ENCODE measurements at regions not wholly inside any gene's neighbourhood (a gene's known extent, or its start where the extent isn't known, plus 50 kb on each side); places are given as distances from the start of the nearest gene placed in this dataset.

- Histone ChIP-seq H3K4me3 (ENCODE audit: low read length) (no peak overlapping the region), H3K27ac (ENCODE audit: low read depth in 1 of 2, low read length in 2 of 2) (no peak overlapping the region), H3K9me3 (ENCODE audit: control insufficient read depth in 1 of 2, insufficient read depth in 1 of 2, low read length in 2 of 2) (peaks cover 17 to 24% of the 10 kb centered on the region in 2 experiments), H3K36me3 (ENCODE audit: insufficient read depth, low read length) (no peaks in the 10 kb centered on the region), H3K4me1 (ENCODE audit: insufficient read depth, low read length) (no peaks in the 10 kb centered on the region), H3K27me3 (ENCODE audit: control insufficient read depth in 1 of 2, insufficient read depth in 2 of 2, low read length in 2 of 2) (peaks cover 5 to 13% of the 10 kb centered on the region in 2 experiments)
- Mint-ChIP-seq H3K4me1 (ENCODE audit: low read depth) (peaks cover 1% of the 10 kb centered on the region), H3K9me3 (peaks cover 12% of the 10 kb centered on the region), H3K4me3 (no peak overlapping the region), H3K36me3 (ENCODE audit: low read depth) (no peaks in the 10 kb centered on the region), H3K27ac (no peak overlapping the region), H3K27me3 (peaks cover 24% of the 10 kb centered on the region)
- DNase-seq (no peak), ATAC-seq (ENCODE audit: poor library complexity) (no peak)
- TF ChIP-seq, protein P1, sequence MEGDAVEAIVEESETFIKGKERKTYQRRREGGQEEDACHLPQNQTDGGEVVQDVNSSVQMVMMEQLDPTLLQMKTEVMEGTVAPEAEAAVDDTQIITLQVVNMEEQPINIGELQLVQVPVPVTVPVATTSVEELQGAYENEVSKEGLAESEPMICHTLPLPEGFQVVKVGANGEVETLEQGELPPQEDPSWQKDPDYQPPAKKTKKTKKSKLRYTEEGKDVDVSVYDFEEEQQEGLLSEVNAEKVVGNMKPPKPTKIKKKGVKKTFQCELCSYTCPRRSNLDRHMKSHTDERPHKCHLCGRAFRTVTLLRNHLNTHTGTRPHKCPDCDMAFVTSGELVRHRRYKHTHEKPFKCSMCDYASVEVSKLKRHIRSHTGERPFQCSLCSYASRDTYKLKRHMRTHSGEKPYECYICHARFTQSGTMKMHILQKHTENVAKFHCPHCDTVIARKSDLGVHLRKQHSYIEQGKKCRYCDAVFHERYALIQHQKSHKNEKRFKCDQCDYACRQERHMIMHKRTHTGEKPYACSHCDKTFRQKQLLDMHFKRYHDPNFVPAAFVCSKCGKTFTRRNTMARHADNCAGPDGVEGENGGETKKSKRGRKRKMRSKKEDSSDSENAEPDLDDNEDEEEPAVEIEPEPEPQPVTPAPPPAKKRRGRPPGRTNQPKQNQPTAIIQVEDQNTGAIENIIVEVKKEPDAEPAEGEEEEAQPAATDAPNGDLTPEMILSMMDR (IDR thresholded peaks at IDR 0.05), result no peak
- ChIA-PET CTCF (no interaction called here), POLR2A (no interaction called here)
- intact Hi-C loops (cut with DNase I, micrococcal nuclease), result no loop called here
These were observed 189.5 kb downstream of the BMP7 start for GRCh38 chr20:57076951-57077350.

DNA sequence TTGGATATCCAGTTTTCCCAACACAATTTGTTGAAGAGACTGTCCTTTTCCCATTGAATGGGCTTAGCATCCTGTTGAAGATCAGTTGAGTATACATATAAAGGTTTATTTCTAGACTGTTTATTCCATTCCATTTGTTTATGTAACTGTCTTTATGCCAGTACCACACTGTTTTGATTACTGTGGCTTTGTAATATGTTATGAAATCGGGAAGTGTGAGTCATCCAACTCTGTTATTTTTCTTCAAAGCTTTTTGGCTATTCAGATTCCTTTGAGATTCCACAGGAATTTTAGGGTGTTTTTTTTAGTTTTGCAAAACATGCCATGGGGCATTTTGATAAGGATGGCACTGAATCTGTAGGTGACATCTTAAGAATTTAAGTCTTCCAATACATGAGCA lies 188.3 kb downstream of the BMP7 start:
- POLR2A ChIA-PET, result no interaction called here
- H3K27me3 ChIP-seq (ENCODE audit: control insufficient read depth in 1 of 2, insufficient read depth in 2 of 2, low read length in 2 of 2), result peaks cover 1 to 9% of the 10 kb centered on the region in 2 experiments
- ATAC-seq (ENCODE audit: poor library complexity), result no peak
- no peak overlapping the region for H3K27ac Mint-ChIP-seq
- no peaks in the 10 kb centered on the region for H3K4me1 Mint-ChIP-seq (ENCODE audit: low read depth)
- H3K9me3 ChIP-seq (ENCODE audit: control insufficient read depth in 1 of 2, insufficient read depth in 1 of 2, low read length in 2 of 2), result peaks cover 21 to 24% of the 10 kb centered on the region in 2 experiments
- no peak overlapping the region for H3K4me3 ChIP-seq (ENCODE audit: low read length)
- no peaks in the 10 kb centered on the region for H3K4me1 ChIP-seq (ENCODE audit: insufficient read depth, low read length)
- CTCF ChIA-PET, result no interaction called here
- peaks cover 12% of the 10 kb centered on the region for H3K9me3 Mint-ChIP-seq
- TF ChIP-seq, protein P1 (IDR thresholded peaks at IDR 0.05), result no peak
- peaks cover 22% of the 10 kb centered on the region for H3K27me3 Mint-ChIP-seq
- H3K36me3 Mint-ChIP-seq (ENCODE audit: low read depth), result no peaks in the 10 kb centered on the region
- no peak overlapping the region for H3K27ac ChIP-seq (ENCODE audit: low read depth in 1 of 2, low read length in 2 of 2)
- no peak overlapping the region for H3K4me3 Mint-ChIP-seq
- no peak for DNase-seq
- H3K36me3 ChIP-seq (ENCODE audit: insufficient read depth, low read length), result no peaks in the 10 kb centered on the region
- intact Hi-C loops (cut with DNase I, micrococcal nuclease), result no loop called here

DNA sequence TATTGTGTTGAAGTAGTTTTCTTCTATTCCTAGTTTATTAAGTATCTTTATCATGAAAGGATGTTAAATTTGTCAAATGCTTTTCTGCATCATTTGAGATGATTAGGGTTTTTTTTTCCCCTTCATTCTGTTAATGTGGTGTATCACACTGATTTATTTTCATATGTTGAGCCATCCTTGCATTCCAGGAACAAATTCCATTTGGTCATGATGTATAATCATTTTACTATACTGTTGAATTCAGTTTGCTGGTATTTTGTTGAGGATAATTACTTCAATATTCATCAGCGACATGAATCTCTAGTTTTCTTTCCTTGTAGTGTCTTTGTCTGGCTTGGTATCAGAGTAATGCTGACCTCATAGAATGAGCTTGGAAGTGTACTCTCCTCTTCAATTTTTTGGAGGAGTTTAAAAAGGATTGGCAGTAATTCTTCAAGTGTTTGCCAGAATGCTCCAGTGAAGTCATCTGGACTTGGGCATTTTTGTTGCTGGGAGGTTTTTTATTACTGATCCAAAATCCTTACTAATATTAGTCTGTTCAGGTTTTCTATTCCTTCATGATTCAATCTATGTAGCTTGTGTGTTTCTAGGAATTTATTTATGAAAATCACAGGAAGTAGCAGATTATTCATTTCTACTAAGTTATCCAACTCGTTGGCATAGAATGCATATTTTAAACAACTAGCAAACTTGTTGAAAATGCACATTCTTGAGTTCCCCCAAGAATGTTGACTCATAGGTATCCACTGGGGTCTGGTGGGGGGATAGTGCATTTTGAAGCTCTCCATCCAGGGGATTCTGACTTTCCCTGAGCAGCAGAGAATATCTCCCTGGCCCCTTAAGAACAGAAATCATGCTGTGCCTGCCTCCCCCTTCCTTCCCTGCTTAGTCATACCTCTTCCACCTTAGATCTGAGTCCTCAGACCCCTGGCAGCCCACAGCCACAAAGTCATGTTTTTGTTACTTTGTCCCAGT lies 187.1 kb downstream of the BMP7 start:
- intact Hi-C loops (cut with DNase I, micrococcal nuclease), result no loop called here

More for the DNA sequence above, 187.1 kb downstream of the BMP7 start:
- no peak overlapping the region for H3K27ac Mint-ChIP-seq
- no peaks in the 10 kb centered on the region for H3K4me1 ChIP-seq (ENCODE audit: insufficient read depth, low read length)
- ATAC-seq (ENCODE audit: poor library complexity) (no peak), DNase-seq (no peak)
- H3K36me3 ChIP-seq (ENCODE audit: insufficient read depth, low read length), result no peaks in the 10 kb centered on the region
- no peak overlapping the region for H3K27ac ChIP-seq (ENCODE audit: low read depth in 1 of 2, low read length in 2 of 2)
- peaks cover 12% of the 10 kb centered on the region for H3K9me3 Mint-ChIP-seq
- H3K9me3 ChIP-seq (ENCODE audit: control insufficient read depth in 1 of 2, insufficient read depth in 1 of 2, low read length in 2 of 2), result peaks cover 18 to 24% of the 10 kb centered on the region in 2 experiments
- no peaks in the 10 kb centered on the region for H3K36me3 Mint-ChIP-seq (ENCODE audit: low read depth)
- no peaks in the 10 kb centered on the region for H3K4me1 Mint-ChIP-seq (ENCODE audit: low read depth)
- ChIA-PET CTCF (no interaction called here), POLR2A (no interaction called here)
- H3K27me3 Mint-ChIP-seq, result peaks cover 22% of the 10 kb centered on the region
- TF ChIP-seq, protein P1 (IDR thresholded peaks at IDR 0.05), result no peak
- H3K4me3 Mint-ChIP-seq, result no peak overlapping the region
- H3K27me3 ChIP-seq (ENCODE audit: control insufficient read depth in 1 of 2, insufficient read depth in 2 of 2, low read length in 2 of 2), result peaks cover 0 to 5% of the 10 kb centered on the region in 2 experiments
- H3K4me3 ChIP-seq (ENCODE audit: low read length), result no peak overlapping the region

Data from CD4-positive, alpha-beta T cell (primary cell).